HCT116 (cell line): ENCODE measurements at regions not wholly inside any gene's neighbourhood (a gene's known extent, or its start where the extent isn't known, plus 50 kb on each side); places are given as distances from the start of the nearest gene placed in this dataset.

Source experiments
- ATAC-seq: fragments of 200-7000 bp; cut with Tn5 transposase; 2 replicates; pipeline ENCODE4 v1.9.1; 2020; ENCODE audit warnings: mild to moderate bottlenecking, moderate library complexity
- BruUV-seq: library from RNA; stranded (reverse); fragments of 400-500 nt; replicated peaks from 2 replicates; lab custom pipeline; 2021; lab: Mats Ljungman, UMichigan
- CTCF ChIA-PET: fragments of 300-600 bp; sonication (Branson Sonifier 250); formaldehyde crosslinking; loops from one replicate; lab custom pipeline; 2021; ENCODE audit warnings: antibody characterized with exemption; lab: Charles Lee
- POLR2A ChIA-PET: fragments of 300-600, 350-600 bp; sonication (Branson Sonifier 250); formaldehyde crosslinking; loops from one replicate; lab custom pipeline; 2021; ENCODE audit warnings: antibody characterized with exemption; lab: Charles Lee
- RAD21 ChIA-PET, 2 experiments: fragments of 300-600 bp; sonication (Branson Sonifier 250); formaldehyde crosslinking; loops; one replicate each; lab custom pipeline; 2023; ENCODE audit warnings: low total read pairs in 2 of 2; ENCODE audit not compliant: uncharacterized antibody in 2 of 2, unreplicated experiment in 2 of 2, low non-redundant PET in 1 of 2; lab: Charles Lee
- DNase-seq: peaks from one replicate; pipeline ENCODE4 v3.0.0-alpha.2; 2010; ENCODE audit warnings: low read depth, low spot score
- H2AFZ ChIP-seq: fragments of 200-600 bp; shearing (Covaris generic), sonication (generic); 2 replicates; pipeline ENCODE4 v1.6.1; 2017; ENCODE audit warnings: low read depth, mixed run types, mixed read lengths, antibody characterized with exemption, low read length; ENCODE audit not compliant: poor library complexity, severe bottlenecking
- H3K27ac ChIP-seq: 2 replicates; pipeline ENCODE4 v1.5.1; 2012; ENCODE audit warnings: low read depth, low read length
- H3K27me3 ChIP-seq: fragments of 200-600 bp; sonication (generic); 2 replicates; pipeline ENCODE4 v1.6.1; 2016; ENCODE audit warnings: mixed run types, low read length, mixed read lengths; ENCODE audit not compliant: insufficient read depth
- H3K36me3 ChIP-seq, 2 experiments: fragments of 200-500 bp in 1 of 2; fragments of 200-600 bp in 1 of 2; sonication (Bioruptor generic) in 1 of 2; sonication (generic) in 1 of 2; 2 replicates each; pipeline versions ENCODE4 v1.5.1 to v1.6.1; 2014 to 2016; ENCODE audit warnings: low read length in 2 of 2, inconsistent platforms in 1 of 2, mixed read lengths in 1 of 2, mixed run types in 1 of 2; ENCODE audit not compliant: insufficient read depth in 2 of 2, control insufficient read depth in 1 of 2
- H3K4me1 ChIP-seq, 2 experiments: fragments of 200-600 bp in 1 of 2; sonication (generic) in 1 of 2; 2 replicates each; pipeline versions ENCODE4 v1.5.1 to v1.6.1; 2012 to 2017; ENCODE audit warnings: low read length in 2 of 2, inconsistent platforms in 1 of 2, mild to moderate bottlenecking in 1 of 2, mixed read lengths in 1 of 2, mixed run types in 1 of 2, moderate library complexity in 1 of 2; ENCODE audit not compliant: insufficient read depth in 2 of 2, control insufficient read depth in 1 of 2
- H3K4me2 ChIP-seq: fragments of 200-600 bp; sonication (generic); 2 replicates; pipeline ENCODE4 v1.6.1; 2017; ENCODE audit warnings: mixed run types, low read length, mixed read lengths
- H3K4me3 ChIP-seq, 2 experiments: fragments of 200-600 bp in 1 of 2; sonication (generic) in 1 of 2; replicated peaks in 1 of 2; 2 replicates each; pipeline ENCODE4 v1.5.1; 2011 to 2016; ENCODE audit warnings: low read length in 2 of 2, control low read depth in 1 of 2, low read depth in 1 of 2, mild to moderate bottlenecking in 1 of 2, mixed read lengths in 1 of 2, mixed run types in 1 of 2
- H3K79me2 ChIP-seq: fragments of 200-600 bp; sonication (generic); 2 replicates; pipeline ENCODE4 v1.6.1; 2017; ENCODE audit warnings: mild to moderate bottlenecking, mixed run types, low read length, moderate library complexity, mixed read lengths; ENCODE audit not compliant: insufficient read depth
- H3K9ac ChIP-seq: fragments of 200-600 bp; sonication (generic); 2 replicates; pipeline ENCODE4 v1.6.1; 2016; ENCODE audit warnings: low read length, mixed read lengths
- H3K9me2 ChIP-seq: fragments of 200-600 bp; sonication (generic), shearing (Covaris generic); 2 replicates; pipeline ENCODE4 v1.6.1; 2017; ENCODE audit warnings: mixed run types, mild to moderate bottlenecking, moderate library complexity; ENCODE audit not compliant: insufficient read depth
- H3K9me3 ChIP-seq, 2 experiments: fragments of 200-500 bp in 1 of 2; fragments of 200-600 bp in 1 of 2; sonication (Bioruptor generic) in 1 of 2; sonication (generic) in 1 of 2; 2 replicates each; pipeline ENCODE4 v1.6.1; 2014 to 2017; ENCODE audit warnings: low read length in 2 of 2, mixed read lengths in 2 of 2, inconsistent platforms in 1 of 2, low read depth in 1 of 2, mild to moderate bottlenecking in 1 of 2, mixed run types in 1 of 2, moderate library complexity in 1 of 2; ENCODE audit not compliant: control insufficient read depth in 1 of 2, insufficient read depth in 1 of 2
- H4K20me1 ChIP-seq: fragments of 200-600 bp; sonication (generic), shearing (Covaris generic); 2 replicates; pipeline ENCODE4 v1.6.1; 2017; ENCODE audit warnings: mixed run types, mild to moderate bottlenecking, moderate library complexity; ENCODE audit not compliant: insufficient read depth
- CBX3 ChIP-seq: IDR thresholded peaks from 2 replicates; pipeline ENCODE4 v1.6.1; 2012; ENCODE audit warnings: low read depth
- CEBPB ChIP-seq: IDR thresholded peaks from 2 replicates; pipeline ENCODE4 v1.6.1; 2012; ENCODE audit warnings: low read depth
- ELF1 ChIP-seq: IDR thresholded peaks from 2 replicates; pipeline ENCODE4 v1.6.1; 2012; ENCODE audit warnings: low read depth, borderline replicate concordance
- EZH2 ChIP-seq: fragments of 200-600 bp; sonication (generic); IDR thresholded peaks from 2 replicates; pipeline ENCODE4 v1.6.1; 2017; ENCODE audit warnings: antibody characterized with exemption, mixed run types
- FOSL1 ChIP-seq: IDR thresholded peaks from 2 replicates; pipeline ENCODE4 v1.6.1; 2012; ENCODE audit warnings: low read depth
- JUND ChIP-seq: IDR thresholded peaks from 2 replicates; pipeline ENCODE4 v1.6.1; 2012
- POLR2A ChIP-seq: IDR thresholded peaks from 2 replicates; pipeline ENCODE4 v1.7.0; 2011; ENCODE audit warnings: borderline replicate concordance; ENCODE audit not compliant: insufficient read depth, insufficient read length; ENCODE audit errors: extremely low read depth
- RAD21 ChIP-seq: IDR thresholded peaks from 2 replicates; pipeline ENCODE4 v1.6.1; 2012; ENCODE audit warnings: low read depth, mild to moderate bottlenecking
- SIN3A ChIP-seq: IDR thresholded peaks from 2 replicates; pipeline ENCODE4 v1.6.1; 2012; ENCODE audit warnings: low read depth
- SP1 ChIP-seq: IDR thresholded peaks from 2 replicates; pipeline ENCODE4 v1.6.1; 2012; ENCODE audit warnings: low read depth
- SRF ChIP-seq: IDR thresholded peaks from 2 replicates; pipeline ENCODE4 v1.6.1; 2012; ENCODE audit warnings: low read depth
- TCF7L2 ChIP-seq: IDR thresholded peaks from 2 replicates; pipeline ENCODE4 v1.7.0; 2011; ENCODE audit warnings: borderline replicate concordance, inconsistent platforms; ENCODE audit not compliant: insufficient read depth, insufficient read length; ENCODE audit errors: extremely low read depth
- YY1 ChIP-seq: IDR thresholded peaks from 2 replicates; pipeline ENCODE4 v1.6.1; 2011; ENCODE audit warnings: low read length, low read depth, moderate library complexity, mild to moderate bottlenecking; ENCODE audit not compliant: insufficient replicate concordance; ENCODE audit errors: extremely low read depth
- ZFX ChIP-seq: fragments of 450-650 bp; IDR thresholded peaks from 2 replicates; pipeline ENCODE4 v1.6.1; 2017
- ZNF274 ChIP-seq: fragments of 200-500 bp; sonication (Bioruptor generic); IDR thresholded peaks from 2 replicates; pipeline ENCODE4 v1.6.1; 2014; ENCODE audit warnings: mild to moderate bottlenecking, low read depth, low read length, inconsistent platforms
- intact Hi-C: fragments of 100-400 bp; cut with micrococcal nuclease; formaldehyde crosslinking; loops from 2 replicates; pipeline ENCODE4 v1.10.0; 2022
- TF ChIP-seq, protein P1 (sequence below): IDR thresholded peaks from 2 replicates; pipeline ENCODE4 v1.6.1; 2012; ENCODE audit warnings: low read depth
- TF ChIP-seq, protein P2 (sequence below): IDR thresholded peaks from 2 replicates; pipeline ENCODE4 v1.6.1; 2012
- TF ChIP-seq, protein P3 (sequence below): IDR thresholded peaks from 2 replicates; pipeline ENCODE4 v1.6.1; 2011; ENCODE audit warnings: mild to moderate bottlenecking, low read length, moderate library complexity; ENCODE audit not compliant: insufficient replicate concordance; ENCODE audit errors: extremely low read depth
- TF ChIP-seq, protein P4 (sequence below), 3 experiments: fragments of 200-600 bp in 1 of 3; sonication (generic) in 1 of 3; IDR thresholded peaks in 2 of 3; conservative IDR thresholded peaks in 1 of 3; 2 replicates each; pipeline ENCODE4 v1.5.1; 2012 to 2017; ENCODE audit warnings: low read depth in 2 of 3, low read length in 2 of 3, antibody characterized with exemption in 1 of 3, borderline replicate concordance in 1 of 3, control low read depth in 1 of 3, mild to moderate bottlenecking in 1 of 3, mixed read lengths in 1 of 3, mixed run types in 1 of 3, moderate library complexity in 1 of 3; ENCODE audit not compliant: insufficient read depth in 1 of 3
- TF ChIP-seq, protein P5 (sequence below): IDR thresholded peaks from 2 replicates; pipeline ENCODE4 v1.6.1; 2012

DNA sequence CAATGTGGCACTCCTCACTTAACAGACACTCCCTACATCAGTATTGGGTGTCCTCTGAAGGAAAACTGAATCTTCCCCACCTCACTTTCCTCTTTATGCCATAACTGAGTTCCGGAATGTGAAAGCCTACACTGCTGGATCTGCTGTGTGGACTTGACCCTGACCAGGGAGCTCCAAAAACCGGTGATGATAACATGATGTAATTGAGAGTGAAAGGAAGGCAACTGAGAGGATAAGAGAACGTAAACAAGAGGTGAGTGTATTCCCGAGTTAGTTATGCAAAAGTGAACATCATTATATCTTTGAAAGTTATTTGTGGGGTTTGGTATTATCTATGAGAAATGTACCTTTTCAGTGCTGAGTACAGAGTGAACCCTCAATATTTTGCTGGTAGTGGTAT is 1794.8 kb downstream of the MRPL39 start:
- Histone ChIP-seq H4K20me1 (no peaks in the 10 kb centered on the region), H2AFZ (no peak overlapping the region), H3K4me1 (no peaks in the 10 kb centered on the region), H3K4me3 (no peak overlapping the region), H3K27me3 (no peaks in the 10 kb centered on the region), H3K36me3 (no peaks in the 10 kb centered on the region), H3K27ac (no peak overlapping the region), H3K4me2 (no peak overlapping the region), H3K79me2 (no peaks in the 10 kb centered on the region), H3K9ac (no peak overlapping the region), H3K9me2 (no peaks in the 10 kb centered on the region)
- BruUV-seq: no TSS peak
- TF ChIP-seq TCF7L2 (no peak), EZH2 (no peak), ZFX (no peak), RAD21 (no peak), CEBPB (no peak), FOSL1 (no peak), POLR2A (no peak), YY1 (no peak), JUND (no peak), ELF1 (no peak), CBX3 (no peak), ZNF274 (no peak), SIN3A (no peak), SP1 (no peak), SRF (no peak)
- TF ChIP-seq, protein P1, sequence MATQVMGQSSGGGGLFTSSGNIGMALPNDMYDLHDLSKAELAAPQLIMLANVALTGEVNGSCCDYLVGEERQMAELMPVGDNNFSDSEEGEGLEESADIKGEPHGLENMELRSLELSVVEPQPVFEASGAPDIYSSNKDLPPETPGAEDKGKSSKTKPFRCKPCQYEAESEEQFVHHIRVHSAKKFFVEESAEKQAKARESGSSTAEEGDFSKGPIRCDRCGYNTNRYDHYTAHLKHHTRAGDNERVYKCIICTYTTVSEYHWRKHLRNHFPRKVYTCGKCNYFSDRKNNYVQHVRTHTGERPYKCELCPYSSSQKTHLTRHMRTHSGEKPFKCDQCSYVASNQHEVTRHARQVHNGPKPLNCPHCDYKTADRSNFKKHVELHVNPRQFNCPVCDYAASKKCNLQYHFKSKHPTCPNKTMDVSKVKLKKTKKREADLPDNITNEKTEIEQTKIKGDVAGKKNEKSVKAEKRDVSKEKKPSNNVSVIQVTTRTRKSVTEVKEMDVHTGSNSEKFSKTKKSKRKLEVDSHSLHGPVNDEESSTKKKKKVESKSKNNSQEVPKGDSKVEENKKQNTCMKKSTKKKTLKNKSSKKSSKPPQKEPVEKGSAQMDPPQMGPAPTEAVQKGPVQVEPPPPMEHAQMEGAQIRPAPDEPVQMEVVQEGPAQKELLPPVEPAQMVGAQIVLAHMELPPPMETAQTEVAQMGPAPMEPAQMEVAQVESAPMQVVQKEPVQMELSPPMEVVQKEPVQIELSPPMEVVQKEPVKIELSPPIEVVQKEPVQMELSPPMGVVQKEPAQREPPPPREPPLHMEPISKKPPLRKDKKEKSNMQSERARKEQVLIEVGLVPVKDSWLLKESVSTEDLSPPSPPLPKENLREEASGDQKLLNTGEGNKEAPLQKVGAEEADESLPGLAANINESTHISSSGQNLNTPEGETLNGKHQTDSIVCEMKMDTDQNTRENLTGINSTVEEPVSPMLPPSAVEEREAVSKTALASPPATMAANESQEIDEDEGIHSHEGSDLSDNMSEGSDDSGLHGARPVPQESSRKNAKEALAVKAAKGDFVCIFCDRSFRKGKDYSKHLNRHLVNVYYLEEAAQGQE: no peak
- TF ChIP-seq, protein P2, sequence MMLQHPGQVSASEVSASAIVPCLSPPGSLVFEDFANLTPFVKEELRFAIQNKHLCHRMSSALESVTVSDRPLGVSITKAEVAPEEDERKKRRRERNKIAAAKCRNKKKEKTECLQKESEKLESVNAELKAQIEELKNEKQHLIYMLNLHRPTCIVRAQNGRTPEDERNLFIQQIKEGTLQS: no peak
- TF ChIP-seq, protein P3, sequence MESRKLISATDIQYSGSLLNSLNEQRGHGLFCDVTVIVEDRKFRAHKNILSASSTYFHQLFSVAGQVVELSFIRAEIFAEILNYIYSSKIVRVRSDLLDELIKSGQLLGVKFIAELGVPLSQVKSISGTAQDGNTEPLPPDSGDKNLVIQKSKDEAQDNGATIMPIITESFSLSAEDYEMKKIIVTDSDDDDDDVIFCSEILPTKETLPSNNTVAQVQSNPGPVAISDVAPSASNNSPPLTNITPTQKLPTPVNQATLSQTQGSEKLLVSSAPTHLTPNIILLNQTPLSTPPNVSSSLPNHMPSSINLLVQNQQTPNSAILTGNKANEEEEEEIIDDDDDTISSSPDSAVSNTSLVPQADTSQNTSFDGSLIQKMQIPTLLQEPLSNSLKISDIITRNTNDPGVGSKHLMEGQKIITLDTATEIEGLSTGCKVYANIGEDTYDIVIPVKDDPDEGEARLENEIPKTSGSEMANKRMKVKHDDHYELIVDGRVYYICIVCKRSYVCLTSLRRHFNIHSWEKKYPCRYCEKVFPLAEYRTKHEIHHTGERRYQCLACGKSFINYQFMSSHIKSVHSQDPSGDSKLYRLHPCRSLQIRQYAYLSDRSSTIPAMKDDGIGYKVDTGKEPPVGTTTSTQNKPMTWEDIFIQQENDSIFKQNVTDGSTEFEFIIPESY: no peak
- TF ChIP-seq, protein P4, sequence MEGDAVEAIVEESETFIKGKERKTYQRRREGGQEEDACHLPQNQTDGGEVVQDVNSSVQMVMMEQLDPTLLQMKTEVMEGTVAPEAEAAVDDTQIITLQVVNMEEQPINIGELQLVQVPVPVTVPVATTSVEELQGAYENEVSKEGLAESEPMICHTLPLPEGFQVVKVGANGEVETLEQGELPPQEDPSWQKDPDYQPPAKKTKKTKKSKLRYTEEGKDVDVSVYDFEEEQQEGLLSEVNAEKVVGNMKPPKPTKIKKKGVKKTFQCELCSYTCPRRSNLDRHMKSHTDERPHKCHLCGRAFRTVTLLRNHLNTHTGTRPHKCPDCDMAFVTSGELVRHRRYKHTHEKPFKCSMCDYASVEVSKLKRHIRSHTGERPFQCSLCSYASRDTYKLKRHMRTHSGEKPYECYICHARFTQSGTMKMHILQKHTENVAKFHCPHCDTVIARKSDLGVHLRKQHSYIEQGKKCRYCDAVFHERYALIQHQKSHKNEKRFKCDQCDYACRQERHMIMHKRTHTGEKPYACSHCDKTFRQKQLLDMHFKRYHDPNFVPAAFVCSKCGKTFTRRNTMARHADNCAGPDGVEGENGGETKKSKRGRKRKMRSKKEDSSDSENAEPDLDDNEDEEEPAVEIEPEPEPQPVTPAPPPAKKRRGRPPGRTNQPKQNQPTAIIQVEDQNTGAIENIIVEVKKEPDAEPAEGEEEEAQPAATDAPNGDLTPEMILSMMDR (IDR thresholded peaks at IDR 0.05 in 2 of 3, conservative IDR thresholded peaks at IDR 0.05 in 1 of 3; ENCODE audit: borderline replicate concordance in 1 of 3, insufficient read depth in 1 of 3, low read depth in 2 of 3, low read length in 2 of 3): no peak
- TF ChIP-seq, protein P5, sequence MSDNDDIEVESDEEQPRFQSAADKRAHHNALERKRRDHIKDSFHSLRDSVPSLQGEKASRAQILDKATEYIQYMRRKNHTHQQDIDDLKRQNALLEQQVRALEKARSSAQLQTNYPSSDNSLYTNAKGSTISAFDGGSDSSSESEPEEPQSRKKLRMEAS: no peak
- TF ChIP-seq, all 23 proteins: peak for 0
- RAD21 ChIA-PET: no interaction called here
- intact Hi-C loops: no loop called here
- no peak for DNase-seq
- H3K9me3 ChIP-seq: peaks cover 11 to 14% of the 10 kb centered on the region in 2 experiments; a peak in 2 of 4 replicates
- POLR2A ChIA-PET: no interaction called here
- CTCF ChIA-PET: no interaction called here
- no peak for ATAC-seq
